Progenitor cell of endocrine pancreas (in vitro differentiated cells): ENCODE measurements at regions not wholly inside any gene's neighbourhood (a gene's known extent, or its start where the extent isn't known, plus 50 kb on each side); places are given as distances from the start of the nearest gene placed in this dataset.

Experiments used
- DNase-seq: peaks from one replicate; pipeline ENCODE4 v3.0.0; 2021; ENCODE audit warnings: low spot score; ENCODE audit not compliant: unreplicated experiment
- H3K27ac Mint-ChIP-seq: 2 replicates; pipeline ENCODE4 v1.8.0; 2021; ENCODE audit warnings: mild to moderate bottlenecking, moderate library complexity, mixed read lengths
- H3K27me3 Mint-ChIP-seq: 2 replicates; pipeline ENCODE4 v1.8.0; 2021; ENCODE audit warnings: mixed read lengths
- H3K36me3 Mint-ChIP-seq: 2 replicates; pipeline ENCODE4 v1.8.0; 2022; ENCODE audit warnings: mixed read lengths; ENCODE audit not compliant: insufficient read depth
- H3K4me1 Mint-ChIP-seq: 2 replicates; pipeline ENCODE4 v1.8.0; 2021; ENCODE audit warnings: low read depth, mixed read lengths
- H3K4me3 Mint-ChIP-seq: 2 replicates; pipeline ENCODE4 v1.8.0; 2021; ENCODE audit warnings: low read depth, mild to moderate bottlenecking, moderate library complexity, mixed read lengths
- H3K9me3 Mint-ChIP-seq: 2 replicates; pipeline ENCODE4 v1.8.0; 2021; ENCODE audit warnings: low read depth, mixed read lengths
- CTCF ChIP-seq: fragments of 200-600 bp; sonication (generic); IDR thresholded peaks from one replicate; pipeline ENCODE4 v1.5.0; 2021; ENCODE audit warnings: antibody characterized with exemption, mild to moderate bottlenecking; ENCODE audit not compliant: unreplicated experiment

- peaks cover 79% of the 10 kb centered on the region for H3K27me3 Mint-ChIP-seq
- peaks cover 2% of the 10 kb centered on the region for H3K4me1 Mint-ChIP-seq
- no peaks in the 10 kb centered on the region for H3K36me3 Mint-ChIP-seq
- H3K27ac Mint-ChIP-seq: peak overlapping the region; percentile 45
- no peaks in the 10 kb centered on the region for H3K9me3 Mint-ChIP-seq
- TF ChIP-seq CTCF: no peak
- no peak overlapping the region for H3K4me3 Mint-ChIP-seq
- DNase-seq: no peak
Measured at GRCh38 chr10:100670368-100670767, 75.0 kb upstream of the PAX2 start.

- DNase-seq: peak; percentile 49
- Mint-ChIP-seq H3K36me3 (no peaks in the 10 kb centered on the region), H3K4me3 (no peak overlapping the region), H3K4me1 (peaks cover 2% of the 10 kb centered on the region), H3K27me3 (peaks cover 80% of the 10 kb centered on the region), H3K27ac (no peak overlapping the region), H3K9me3 (no peaks in the 10 kb centered on the region)
- peak; percentile 94 for TF ChIP-seq CTCF
Measured at GRCh38 chr10:100670828-100671479, 74.4 kb upstream of the PAX2 start.

GRCh38 chr10:100672199-100672598 lies 73.2 kb upstream of the PAX2 start:
- H3K27ac Mint-ChIP-seq: no peak overlapping the region
- H3K9me3 Mint-ChIP-seq: no peaks in the 10 kb centered on the region
- H3K4me3 Mint-ChIP-seq: no peak overlapping the region
- no peak for DNase-seq
- H3K4me1 Mint-ChIP-seq: peaks cover 2% of the 10 kb centered on the region
- TF ChIP-seq CTCF: no peak
- H3K36me3 Mint-ChIP-seq: no peaks in the 10 kb centered on the region
- peaks cover 88% of the 10 kb centered on the region for H3K27me3 Mint-ChIP-seq

GRCh38 chr10:100677290-100677945 lies 68.0 kb upstream of the PAX2 start:
- no peak for TF ChIP-seq CTCF
- H3K36me3 Mint-ChIP-seq: no peaks in the 10 kb centered on the region
- peaks cover 85% of the 10 kb centered on the region for H3K27me3 Mint-ChIP-seq
- no peak for DNase-seq
- H3K9me3 Mint-ChIP-seq: no peaks in the 10 kb centered on the region
- no peak overlapping the region for H3K4me3 Mint-ChIP-seq
- no peaks in the 10 kb centered on the region for H3K4me1 Mint-ChIP-seq
- no peak overlapping the region for H3K27ac Mint-ChIP-seq

GRCh38 chr10:100679327-100679726 lies 66.1 kb upstream of the PAX2 start:
- TF ChIP-seq CTCF: no peak
- H3K4me3 Mint-ChIP-seq: no peak overlapping the region
- H3K9me3 Mint-ChIP-seq: no peaks in the 10 kb centered on the region
- DNase-seq: no peak
- H3K4me1 Mint-ChIP-seq: no peaks in the 10 kb centered on the region
- no peak overlapping the region for H3K27ac Mint-ChIP-seq
- H3K27me3 Mint-ChIP-seq: peaks cover 85% of the 10 kb centered on the region
- H3K36me3 Mint-ChIP-seq: no peaks in the 10 kb centered on the region
